ENCODE measurements at regions not wholly inside any gene's neighbourhood (a gene's known extent, or its start where the extent isn't known, plus 50 kb on each side); places are given as distances from the start of the nearest gene placed in this dataset.

DNA sequence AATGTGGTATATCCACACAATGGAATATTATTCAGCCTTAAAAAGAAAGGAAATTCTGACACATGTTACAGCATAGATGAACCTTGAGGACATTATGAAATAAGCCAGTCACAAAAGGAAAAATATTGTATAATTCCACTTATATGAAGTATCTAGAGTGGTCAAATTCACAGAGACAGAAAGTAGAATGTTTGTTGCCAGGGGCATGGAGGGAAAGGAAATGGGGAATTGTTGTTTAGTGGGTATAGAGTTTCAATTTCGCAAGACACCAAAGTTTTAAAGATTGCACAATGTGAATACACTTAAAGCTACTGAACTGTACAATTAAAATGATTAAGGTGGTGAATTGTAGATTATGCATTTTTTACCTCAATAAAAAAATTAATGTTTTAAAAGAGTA, 92.9 kb downstream of the TXNL1 start:
- DNase-seq, result no peak

DNA sequence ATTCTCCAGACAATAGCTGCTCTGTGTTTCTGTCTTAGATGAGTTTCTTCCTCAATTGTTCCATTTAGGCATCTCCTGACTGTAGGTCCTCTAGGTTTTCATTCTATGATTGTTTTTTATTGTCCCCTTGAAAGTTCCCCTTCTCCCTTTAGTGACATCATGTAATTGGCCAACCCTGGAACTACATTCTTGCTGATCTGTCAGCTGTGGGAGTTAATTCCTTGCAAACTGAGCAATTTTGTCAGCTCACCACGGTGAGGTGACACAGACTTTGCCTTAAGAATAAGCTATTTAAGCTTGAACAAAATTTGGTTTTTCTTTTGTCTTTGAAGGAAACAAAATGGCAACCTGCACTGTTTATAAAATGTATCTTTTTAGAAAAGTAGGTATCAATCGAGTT, 95.9 kb downstream of the TXNL1 start:
- no peak for DNase-seq

DNA sequence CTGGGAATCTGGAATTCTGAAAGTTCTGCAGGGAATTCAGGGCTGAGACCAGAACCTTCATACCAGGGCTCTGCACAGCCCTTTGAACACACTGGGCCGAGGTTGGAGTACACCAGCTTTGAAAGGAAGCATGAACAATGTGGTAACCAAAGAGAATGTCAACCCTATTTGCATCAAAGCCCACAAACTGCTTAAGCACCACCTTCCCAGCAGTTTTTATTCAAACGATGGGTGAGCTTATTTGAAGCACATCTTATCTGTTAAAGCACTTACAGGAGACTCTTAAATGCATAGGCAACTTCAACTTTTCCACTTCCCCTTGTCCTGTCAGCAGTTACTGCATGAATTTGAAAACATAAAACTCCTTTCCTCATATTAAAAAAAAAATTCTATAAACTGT, 96.6 kb downstream of the TXNL1 start:
- DNase-seq, result no peak

DNA sequence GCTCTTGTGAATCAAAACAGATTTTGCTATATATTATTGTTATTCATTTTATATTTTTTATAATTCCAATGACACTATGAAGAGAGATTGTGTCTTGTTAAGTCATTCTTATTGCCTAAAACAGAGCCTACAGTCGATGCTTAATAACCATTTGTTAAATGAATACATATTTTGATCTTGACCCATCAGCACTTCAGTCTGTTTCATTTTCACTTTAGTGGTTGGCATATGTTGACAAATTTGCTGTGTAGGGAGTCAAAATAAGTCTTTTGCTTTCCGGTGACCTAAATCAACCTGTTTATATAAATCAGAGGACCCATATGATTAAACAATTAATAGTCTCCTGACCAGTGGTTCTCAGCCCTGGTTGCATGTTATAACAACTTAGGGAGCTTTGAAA, 97.1 kb downstream of the TXNL1 start:
- no peak for DNase-seq

DNA sequence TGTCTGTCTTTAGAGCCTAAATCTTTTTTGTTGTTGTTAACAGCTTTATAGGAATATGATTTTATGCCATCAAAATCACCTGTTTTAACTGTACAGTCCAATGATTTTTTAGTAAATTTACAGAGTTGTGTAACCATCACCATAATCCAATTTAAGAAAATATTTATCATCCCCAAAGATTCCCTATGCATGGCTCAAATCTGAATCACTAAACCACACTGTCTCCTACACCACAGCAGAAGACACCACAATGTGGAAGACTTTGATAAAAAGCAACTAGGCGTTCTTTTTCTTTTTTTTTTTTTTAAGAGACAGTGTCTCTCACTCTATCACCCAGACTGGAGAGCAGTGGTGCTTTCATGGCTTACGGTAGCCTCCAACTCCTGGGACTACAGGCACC, 99.6 kb downstream of the TXNL1 start:
- DNase-seq, result no peak

DNA sequence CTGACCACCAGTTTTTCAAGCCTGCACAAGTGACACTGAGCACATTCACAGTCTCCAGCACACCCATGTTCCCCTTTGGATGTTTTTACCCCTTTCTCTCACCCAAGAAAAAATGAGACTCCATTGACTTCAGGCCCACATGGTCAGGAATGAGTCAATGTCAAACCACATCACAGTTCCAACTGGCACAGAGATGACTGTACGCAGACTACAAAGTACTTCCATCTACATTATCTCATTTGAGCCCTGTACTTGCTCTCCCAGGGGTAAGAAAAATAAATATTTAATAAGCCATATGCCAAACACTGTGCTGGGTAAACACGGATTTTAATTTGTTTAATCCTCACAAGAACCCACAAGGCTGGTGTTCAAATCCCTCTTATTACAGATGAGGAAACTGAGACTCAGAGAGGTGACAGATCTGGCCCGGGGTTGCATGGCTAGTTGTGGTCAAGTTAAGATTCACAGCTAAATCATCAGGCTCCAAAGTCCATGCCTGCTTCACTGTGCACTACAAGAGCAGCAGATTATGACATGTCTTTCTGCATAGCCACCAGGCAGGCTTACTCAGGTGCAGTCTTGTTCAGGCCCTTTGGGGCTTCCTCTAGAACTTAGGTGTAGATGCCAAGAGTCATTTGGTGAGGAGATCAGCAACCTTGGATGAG, 106.1 kb downstream of the TXNL1 start:
- DNase-seq, result no peak

DNA sequence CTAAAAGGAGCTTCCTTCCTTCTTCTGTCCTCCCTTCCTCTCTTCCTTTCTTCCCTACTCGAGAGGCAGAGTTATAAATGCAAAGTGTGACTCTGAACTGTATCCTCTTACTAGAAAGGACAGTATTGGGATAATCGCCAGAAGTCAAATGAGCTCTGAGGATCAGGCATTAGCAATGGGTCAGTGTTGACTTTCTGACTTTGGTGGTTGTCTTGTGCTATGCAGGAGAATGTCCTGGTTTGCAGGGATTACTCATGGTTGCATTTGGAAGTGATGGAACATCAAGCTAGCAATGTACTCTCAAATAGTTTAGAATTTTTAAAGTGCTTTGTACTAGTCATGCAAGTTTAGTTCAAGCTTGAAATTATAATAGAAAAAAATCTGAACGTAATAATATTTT, 115.6 kb downstream of the TXNL1 start:
- DNase-seq, result no peak

DNA sequence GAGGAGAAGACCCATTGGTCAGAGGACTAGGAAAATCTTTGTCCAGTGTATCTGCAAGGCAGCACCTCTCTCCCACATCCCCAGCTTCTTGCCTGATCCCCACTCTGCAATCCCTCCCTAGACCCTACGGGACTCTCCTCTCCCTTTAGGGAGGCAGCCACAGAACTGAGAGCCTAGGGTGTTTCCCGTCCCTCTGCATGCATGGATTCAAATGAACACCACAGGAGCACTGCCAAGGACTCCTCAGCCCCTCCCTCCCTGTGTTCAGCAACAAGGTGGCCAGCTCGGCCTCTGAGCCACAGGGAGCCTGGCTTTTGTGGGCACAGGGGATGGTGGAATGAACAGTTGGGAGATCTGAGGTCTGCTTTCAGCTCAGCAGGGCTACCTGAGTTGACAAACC, 117.1 kb downstream of the TXNL1 start:
- DNase-seq, result no peak

DNA sequence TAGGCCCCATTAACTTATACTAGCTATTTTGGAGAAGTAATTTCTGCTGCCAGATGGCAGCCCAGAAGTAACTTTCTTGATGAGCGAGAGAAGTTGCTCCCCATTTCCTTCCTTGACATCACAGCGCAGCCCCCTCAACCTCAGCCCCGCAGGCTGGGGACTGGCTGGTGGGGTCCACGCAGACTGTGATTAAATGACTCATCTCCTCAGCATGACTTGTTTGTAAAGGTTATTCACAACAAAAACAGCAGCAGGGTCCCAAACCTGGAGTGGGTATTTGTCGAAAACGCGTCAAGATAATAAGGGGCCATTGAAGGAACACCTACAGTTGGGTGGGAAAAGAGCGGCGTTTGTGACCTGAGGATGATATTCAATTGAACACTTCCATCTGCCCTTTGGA, 120.6 kb downstream of the TXNL1 start:
- DNase-seq, result no peak

DNA sequence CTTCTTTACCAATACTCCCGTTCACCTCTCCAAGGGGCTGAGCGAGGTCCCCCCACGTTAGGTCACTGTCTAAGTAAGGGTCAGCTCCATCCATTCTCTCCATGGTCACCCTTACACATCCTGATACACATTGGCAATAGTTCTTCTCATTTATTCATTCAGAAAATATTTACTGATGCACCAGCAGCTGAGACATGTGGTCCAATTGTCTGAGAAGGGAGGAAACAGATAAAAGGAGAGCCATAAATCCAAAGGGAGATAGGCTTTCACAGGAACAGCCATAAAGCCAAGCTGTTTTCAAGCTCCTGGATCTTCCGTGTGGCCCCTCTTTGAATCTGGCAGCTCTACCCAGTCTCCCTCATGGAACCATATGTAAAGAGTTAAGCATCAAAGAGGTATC, 121.2 kb downstream of the TXNL1 start:
- DNase-seq, result no peak

DNA sequence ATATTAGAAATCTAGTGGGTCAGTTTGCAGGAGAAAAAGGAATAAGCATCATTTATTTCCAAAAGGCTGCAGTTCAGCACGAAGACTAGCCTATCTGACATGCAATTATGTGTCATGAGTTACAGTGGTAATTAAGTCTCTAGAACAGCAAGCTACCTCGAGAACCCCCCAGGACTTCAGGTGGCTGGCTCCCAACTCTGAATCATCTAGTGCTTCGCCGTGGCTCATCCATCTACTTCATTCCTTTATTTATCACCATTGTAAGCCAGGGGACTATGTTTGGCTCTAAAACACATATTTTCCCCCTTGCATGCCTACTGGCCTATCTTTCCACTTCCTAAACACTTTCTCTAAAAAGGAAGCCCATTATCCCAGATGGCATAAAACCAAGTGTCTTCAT, 121.6 kb downstream of the TXNL1 start:
- DNase-seq, result no peak

DNA sequence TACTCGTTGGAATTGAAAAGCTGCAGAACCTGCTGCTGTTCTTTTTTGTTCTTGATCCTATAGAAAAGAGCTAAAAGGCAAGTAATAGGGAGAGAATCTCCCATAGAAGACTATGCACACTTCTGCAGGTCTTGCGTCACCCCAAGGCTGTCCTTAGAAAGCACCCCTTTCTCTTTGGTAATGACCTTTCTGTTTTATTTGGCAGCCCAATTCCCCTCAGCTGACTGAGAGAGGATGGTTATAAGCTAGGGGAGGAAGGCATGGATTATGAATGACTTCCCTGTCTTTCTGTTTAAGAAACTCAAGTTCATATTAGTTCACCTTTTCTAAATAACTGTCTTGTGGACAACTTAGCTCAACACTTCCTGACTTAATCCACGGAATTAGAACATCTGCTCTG, 122.9 kb downstream of the TXNL1 start:
- no peak for DNase-seq

DNA sequence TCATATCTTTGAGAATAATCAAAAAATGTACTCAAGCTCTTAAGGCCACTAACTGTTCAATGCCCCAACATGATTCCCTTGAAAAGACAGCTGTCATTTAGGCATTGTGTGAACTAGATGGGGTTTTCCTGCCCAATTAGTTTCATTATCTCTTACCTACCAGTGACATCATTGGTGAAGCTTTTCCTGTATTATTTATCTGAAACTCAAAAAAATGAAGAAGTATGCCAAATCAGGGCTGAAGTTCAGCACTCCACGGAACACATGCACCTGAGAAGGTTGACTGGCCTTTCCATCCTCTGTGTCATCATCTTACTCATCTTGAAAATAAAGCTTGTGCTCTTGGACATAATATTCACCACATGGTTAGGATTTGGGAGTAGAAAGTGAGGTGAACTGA, 126.4 kb downstream of the TXNL1 start:
- no peak for DNase-seq

DNA sequence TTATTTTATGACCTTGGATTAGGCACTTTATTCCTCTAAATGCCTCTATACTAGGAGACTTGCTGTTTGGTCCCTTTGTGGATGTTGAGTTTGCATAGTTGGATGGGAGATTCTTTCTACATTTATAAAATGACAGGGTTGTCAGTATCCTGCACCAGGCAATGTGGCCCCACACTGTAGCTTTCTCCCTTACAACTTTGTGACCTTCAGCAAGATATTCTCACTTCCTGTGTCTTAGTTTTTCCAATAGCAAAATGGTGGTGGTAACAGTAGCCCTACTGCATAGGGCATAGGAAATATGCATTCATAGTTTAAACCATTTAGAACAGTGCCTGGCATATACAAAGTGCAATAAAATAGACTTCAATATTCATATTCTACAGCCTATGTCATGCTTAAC, 128.3 kb downstream of the TXNL1 start:
- no peak for DNase-seq

DNA sequence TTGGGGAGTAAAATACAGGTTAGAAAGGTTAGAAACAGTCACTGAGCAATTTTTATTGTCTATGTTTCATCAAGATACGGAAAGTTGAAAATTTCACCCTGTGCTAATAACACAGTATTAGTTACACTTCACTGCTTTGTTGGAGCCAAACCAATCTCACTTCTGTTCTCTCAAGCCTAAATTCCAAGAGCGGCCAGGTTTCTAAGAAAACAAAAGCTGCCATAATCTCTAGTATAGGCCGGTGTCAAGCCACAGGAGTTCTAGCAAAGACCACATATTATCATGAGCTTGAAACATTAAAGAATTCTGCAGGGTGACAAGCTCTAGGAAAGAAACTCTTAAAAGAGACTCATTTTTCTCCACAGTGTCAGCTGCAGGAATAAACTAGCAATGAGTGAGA, 128.7 kb downstream of the TXNL1 start:
- no peak for DNase-seq

DNA sequence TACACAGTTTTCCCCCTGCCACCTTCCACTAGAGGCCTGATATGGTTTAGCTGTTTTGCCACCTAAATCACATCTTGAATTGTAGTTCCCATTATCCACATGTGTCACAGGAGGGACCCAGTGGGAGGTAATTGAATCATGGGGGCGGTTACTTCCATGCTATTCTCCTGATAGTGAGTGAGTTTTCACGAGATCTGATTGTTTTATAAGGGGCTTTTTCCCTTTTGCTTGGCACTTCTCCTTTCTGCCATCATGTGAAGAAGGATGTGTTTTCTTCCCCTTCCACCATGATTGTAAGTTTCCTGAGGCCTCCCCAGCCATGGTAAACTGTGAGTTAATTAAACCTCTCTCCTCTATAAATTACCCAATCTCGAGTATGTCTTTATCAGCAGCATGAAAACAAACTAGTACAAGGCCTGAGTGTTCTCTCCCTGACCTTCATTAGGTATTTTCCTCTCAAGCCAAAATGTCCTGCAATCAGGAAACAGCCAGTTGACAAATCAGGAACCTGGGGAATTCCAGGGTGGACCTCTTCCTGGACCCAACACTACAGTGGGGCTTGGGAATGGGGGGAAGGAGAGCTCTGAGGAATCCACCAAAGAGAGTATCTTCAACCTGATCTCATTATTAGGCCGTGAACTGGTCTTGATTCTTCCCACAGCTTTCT, 129.9 kb downstream of the TXNL1 start:
- DNase-seq, result no peak

DNA sequence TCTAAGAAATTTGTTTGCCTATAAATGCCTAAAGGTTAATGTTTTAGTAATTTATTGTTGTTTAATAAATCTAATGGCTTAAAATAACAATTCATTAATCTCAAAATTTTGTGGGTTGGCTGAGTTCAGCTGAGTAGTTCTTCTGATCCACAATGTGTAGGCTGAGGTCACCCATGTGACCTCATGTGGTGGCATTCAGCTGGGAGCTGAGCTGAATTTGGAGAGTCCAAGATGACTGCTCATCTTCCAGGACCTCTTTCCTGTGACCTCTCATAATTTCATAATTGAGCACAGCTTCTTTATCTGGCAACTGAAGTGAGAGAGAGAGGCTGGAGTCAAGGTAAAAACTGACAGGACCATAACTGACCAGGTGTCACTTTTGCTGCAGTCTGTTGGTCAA, 132.4 kb downstream of the TXNL1 start:
- DNase-seq, result no peak

DNA sequence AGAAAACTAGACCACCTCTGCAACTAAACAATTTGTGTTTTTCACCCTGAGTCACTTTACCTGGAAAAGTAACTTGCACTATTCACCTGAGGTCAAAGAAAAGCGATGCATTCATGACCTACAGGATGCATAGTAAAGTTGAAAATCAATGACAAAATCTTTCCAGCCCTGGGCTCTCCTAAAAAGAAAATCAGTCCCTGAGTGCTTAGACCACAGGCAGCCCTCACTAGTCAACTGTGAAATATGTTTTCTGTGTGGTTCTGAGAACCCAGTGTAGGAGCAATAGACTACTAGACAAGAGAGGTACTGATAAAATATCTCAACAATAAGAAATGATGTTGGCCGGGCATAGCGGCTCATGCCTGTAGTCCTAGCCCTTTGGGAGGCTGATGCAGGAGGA, 133.1 kb downstream of the TXNL1 start:
- no peak for DNase-seq

DNA sequence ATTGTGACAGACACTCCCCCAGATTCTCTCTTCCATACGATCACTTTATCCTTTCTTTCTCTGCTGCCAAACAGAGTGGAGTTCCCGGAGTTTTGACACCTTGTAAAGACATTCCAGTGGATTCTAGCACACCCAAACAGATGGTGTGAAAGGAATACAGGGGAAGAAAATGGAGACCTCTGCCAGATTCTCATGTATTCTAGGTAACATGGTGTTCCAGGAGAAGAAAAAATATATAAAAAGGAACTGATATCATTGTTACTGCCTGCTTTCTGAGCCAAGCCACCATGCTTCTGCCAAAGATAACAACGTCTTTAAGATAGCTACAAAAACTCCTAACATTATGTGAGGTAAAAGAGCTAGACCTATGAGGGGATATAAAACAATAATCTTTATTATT, 136.5 kb downstream of the TXNL1 start:
- DNase-seq, result no peak

DNA sequence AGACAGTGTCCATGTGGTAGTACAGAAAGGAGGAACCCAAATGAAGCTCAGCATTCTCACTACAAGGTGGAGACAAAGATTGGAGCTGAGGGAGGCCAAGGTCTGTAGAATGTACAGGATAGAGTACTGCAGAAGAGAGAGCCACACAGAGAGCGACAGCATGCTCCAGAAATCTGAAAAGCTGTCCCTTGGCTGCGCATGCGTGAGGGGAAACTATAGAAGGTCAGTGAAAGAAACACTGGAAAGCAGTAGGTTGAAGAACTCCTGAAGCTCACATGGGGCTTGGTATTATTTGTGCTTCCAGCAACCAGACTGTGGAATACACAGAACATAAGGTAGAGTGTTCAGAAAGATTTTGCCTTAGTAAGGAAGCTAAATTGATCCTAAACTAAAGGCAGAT, 142.5 kb downstream of the TXNL1 start:
- no peak for DNase-seq

DNA sequence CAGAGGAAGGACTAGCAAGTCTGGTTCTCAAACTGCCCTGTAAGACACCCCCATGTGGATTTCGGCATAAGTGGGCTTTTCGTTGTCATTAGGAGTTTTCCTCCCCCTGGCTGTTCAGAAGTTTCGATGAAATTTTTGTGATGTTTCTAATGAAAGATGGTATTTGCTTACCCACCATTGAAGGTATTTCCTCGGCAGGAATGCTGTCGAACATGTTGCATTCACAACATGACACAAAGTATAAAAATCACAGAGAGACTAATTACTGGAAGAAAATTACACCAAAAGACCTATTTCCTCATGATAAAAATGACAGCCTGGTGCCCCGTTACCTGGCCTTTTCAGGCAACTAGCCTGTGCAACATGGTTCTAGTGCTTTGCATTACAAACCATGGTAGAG, 144.9 kb downstream of the TXNL1 start:
- DNase-seq, result no peak

DNA sequence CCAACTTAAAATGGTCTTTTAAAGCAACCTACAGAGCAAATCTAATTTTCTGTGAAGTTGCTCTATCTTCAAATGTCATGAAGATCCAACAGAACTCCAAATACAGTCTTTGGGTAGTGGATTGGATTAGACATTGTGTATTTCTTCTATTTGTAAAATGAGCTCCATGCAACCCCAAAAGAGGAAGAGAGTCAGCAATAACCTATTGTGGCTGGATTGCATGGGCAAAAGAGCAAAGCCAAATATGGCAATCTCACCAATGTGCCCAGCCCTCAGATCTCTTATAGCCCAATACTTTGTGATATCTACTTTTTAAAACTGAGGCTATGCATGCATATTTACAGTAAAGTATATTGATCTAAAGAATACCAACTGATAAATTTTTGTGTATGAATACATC, 146.3 kb downstream of the TXNL1 start:
- no peak for DNase-seq

DNA sequence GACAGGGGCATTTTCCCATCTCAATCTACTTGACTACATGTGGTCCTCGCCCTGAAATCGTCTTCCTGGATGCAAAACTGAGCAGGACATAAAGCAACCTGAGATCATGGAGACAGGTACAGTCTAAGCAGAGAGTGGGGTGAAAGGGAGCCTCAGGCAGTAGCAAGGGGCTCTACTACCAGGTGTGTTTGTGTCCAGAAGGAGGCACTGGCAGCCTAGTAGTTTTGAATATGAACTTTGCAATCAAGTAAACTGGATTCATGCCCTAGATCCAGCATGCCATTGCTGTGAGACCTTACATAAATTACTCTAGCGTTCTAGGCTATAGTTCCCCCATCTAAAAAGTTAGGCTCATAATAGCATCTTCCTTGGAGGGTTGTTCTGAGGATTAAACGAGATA, 147.4 kb downstream of the TXNL1 start:
- DNase-seq, result no peak

DNA sequence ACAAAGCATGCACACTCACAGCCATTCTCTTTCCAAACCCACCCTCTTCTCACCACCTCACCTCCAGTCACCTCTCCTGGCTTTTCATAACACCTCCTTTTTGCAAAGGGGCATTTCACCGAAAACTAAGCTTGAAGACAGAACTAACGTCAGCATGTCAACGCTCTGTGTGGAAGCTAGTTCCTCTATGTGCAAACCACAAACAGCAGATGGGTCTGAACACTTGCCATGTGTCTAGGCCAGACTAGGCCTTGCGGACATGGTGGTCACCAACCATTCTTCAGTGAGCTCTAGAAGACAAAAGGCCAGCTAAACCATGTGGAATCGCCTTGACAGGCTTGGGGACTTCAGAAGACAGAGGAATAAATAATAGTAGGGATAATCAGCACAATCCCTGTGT, 148.5 kb downstream of the TXNL1 start:
- no peak for DNase-seq

DNA sequence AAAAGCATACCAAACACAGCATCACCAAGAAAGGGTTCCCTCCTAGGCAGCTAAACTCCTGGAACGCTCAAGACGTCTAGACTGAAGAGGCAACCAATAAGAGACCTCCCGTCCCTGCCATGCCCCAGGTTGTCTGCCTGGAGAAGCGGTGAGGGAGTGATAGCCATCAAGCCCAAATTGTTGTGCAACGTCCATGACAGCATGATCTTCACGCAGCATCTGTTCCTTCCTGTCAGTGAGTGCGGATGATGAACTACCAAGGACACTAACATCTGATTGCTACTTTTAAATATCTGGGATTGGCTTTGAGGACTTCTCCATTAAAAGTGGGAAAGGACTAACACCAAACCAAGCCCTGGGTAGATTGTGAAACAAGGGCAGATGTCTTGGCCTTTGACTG, 149.7 kb downstream of the TXNL1 start:
- no peak for DNase-seq

Data from NCI-H1436 (cell line).